Thyroid gland (tissue), 4 donors: ENCODE measurements at regions not wholly inside any gene's neighbourhood (a gene's known extent, or its start where the extent isn't known, plus 50 kb on each side); places are given as distances from the start of the nearest gene placed in this dataset.

ENCODE experiments used
- CTCF ChIP-seq, 6 experiments: fragments of 200-600 bp in 3 of 6; fragments of 450-650 bp in 3 of 6; sonication (generic) in 3 of 6; IDR thresholded peaks; one replicate each; pipeline ENCODE4 v1.5.1; 2016 to 2019; ENCODE audit warnings: antibody characterized with exemption in 6 of 6, mild to moderate bottlenecking in 2 of 6, inconsistent platforms in 1 of 6, moderate library complexity in 1 of 6
- POLR2A ChIP-seq, 2 donors: fragments of 450-650 bp; IDR thresholded peaks; one replicate each; pipeline ENCODE4 v1.6.1; 2017; ENCODE audit warnings: antibody characterized with exemption in 2 of 2, mild to moderate bottlenecking in 2 of 2, moderate library complexity in 1 of 2

- TF ChIP-seq CTCF (IDR thresholded peaks at IDR 0.05) (no peak), POLR2A (IDR thresholded peaks at IDR 0.05) (no peak)
Observed at GRCh38 chr13:59543418-59543817, 620.3 kb downstream of the DIAPH3 start.
